LNCAP (cell line): ENCODE measurements at regions not wholly inside any gene's neighbourhood (a gene's known extent, or its start where the extent isn't known, plus 50 kb on each side); places are given as distances from the start of the nearest gene placed in this dataset.

Experiments
- TF ChIP-seq, protein P1 (sequence below): fragments of 450-650 bp; IDR thresholded peaks from 2 replicates; pipeline ENCODE4 v1.5.1; 2017; ENCODE audit warnings: mild to moderate bottlenecking

GRCh38 chr7:32169228-32169627 lies 99.0 kb upstream of the PDE1C start:
- TF ChIP-seq, protein P1, sequence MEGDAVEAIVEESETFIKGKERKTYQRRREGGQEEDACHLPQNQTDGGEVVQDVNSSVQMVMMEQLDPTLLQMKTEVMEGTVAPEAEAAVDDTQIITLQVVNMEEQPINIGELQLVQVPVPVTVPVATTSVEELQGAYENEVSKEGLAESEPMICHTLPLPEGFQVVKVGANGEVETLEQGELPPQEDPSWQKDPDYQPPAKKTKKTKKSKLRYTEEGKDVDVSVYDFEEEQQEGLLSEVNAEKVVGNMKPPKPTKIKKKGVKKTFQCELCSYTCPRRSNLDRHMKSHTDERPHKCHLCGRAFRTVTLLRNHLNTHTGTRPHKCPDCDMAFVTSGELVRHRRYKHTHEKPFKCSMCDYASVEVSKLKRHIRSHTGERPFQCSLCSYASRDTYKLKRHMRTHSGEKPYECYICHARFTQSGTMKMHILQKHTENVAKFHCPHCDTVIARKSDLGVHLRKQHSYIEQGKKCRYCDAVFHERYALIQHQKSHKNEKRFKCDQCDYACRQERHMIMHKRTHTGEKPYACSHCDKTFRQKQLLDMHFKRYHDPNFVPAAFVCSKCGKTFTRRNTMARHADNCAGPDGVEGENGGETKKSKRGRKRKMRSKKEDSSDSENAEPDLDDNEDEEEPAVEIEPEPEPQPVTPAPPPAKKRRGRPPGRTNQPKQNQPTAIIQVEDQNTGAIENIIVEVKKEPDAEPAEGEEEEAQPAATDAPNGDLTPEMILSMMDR, result no peak

DNA sequence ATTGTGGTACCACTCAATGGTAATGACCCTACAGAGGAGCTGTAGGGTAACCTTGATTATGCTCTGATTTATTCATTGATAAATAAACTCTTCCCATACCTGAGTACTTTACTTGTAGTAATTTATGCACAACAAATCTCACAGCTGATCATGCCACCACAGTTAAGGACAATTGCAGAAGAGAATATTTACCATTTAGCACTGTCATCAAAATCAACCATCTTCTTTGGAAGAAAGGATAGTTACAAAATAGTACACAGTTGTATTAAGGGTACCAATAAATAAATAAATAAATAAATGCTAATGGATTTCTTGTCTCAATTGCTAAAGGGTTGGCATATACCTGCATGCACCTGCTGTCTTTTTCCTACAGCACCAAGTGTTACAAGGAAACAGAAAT lies 97.6 kb upstream of the PDE1C start:
- TF ChIP-seq, protein P1, result no peak

- TF ChIP-seq, protein P1, result no peak
Observed at GRCh38 chr7:32167256-32167655, 97.0 kb upstream of the PDE1C start.

DNA sequence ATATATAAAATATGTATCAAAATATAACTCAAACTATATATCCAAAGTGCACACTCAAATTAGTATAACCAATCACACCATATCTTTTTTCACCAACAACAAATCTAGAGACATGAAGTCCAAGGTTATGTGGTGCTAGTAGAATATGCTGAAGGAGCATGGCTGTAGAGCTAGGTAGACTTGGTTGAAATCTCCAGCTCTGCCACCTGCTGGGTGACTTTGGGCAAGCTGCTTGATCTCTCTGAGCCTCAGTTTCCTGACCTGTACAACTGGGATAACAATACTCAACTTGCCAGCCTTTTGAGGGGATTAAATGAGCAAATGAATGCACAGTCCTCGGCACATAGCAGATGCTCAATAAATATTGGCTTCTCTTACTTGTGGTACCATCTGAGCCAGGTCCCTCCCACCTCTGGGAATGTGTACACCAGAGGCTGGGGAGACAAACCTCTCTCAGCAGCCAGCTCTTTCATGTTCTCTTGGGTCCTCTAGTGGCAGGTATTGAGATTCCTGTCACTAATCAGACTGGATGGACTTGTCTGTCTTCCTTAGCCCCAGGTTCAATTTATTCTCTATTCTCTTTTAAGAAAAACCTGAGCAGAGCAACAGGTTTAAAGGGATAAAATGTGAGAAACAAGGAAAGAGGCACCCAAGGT lies 94.3 kb upstream of the PDE1C start:
- TF ChIP-seq, protein P1, result no peak

- TF ChIP-seq, protein P1, result no peak
Observed at GRCh38 chr7:32163896-32164295, 93.7 kb upstream of the PDE1C start.

DNA sequence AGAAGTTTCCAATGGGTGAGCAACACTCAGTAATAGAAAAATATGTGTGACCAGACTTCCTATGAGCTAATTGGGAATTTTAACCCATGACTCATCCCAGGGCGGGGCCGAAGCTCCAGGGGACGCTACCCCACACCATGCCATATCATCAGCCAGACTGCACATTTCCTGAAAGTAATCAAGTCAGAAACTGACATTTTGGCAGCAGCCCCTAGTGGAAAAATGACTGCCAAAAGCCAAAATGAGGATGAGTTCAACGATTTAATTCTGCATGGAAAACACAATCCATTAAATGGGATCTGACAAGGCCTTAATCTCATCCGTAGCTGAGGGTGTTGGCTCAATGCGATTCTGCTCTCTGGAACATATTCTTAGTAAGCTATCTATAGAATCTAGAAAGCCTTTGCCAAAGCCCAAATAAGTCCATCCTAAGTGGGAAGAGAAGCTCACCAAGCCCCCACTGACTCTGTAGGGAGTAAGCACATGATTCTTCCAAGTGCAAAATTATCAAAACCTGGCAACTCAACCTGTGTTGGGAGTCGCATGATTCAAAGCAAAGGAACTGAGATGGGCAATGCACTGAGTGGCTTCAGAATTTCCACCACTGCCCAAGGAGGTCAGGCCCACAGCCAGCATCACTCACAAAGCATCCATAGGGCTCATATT lies 93.1 kb upstream of the PDE1C start:
- TF ChIP-seq, protein P1, result no peak

GRCh38 chr7:32161708-32162107 lies 91.5 kb upstream of the PDE1C start:
- TF ChIP-seq, protein P1, result no peak
